ENCODE measurements at regions not wholly inside any gene's neighbourhood (a gene's known extent, or its start where the extent isn't known, plus 50 kb on each side); places are given as distances from the start of the nearest gene placed in this dataset.
A peak's percentile ranks its signal among the peaks of the same experiment; 100 is the strongest.

- no peak for DNase-seq (ENCODE audit: low read depth)
- H3K4me3 ChIP-seq (ENCODE audit: control insufficient read depth, low read depth, low read length): no peak overlapping the region
- no peak for TF ChIP-seq CTCF (conservative IDR thresholded peaks at IDR 0.05; ENCODE audit: control insufficient read depth, insufficient read depth, low read depth, low read length)
Observed at GRCh38 chr13:48798180-48798579, 144.5 kb downstream of the CYSLTR2 start.

- no peak overlapping the region for H3K4me3 ChIP-seq (ENCODE audit: control insufficient read depth, low read depth, low read length)
- TF ChIP-seq CTCF (conservative IDR thresholded peaks at IDR 0.05; ENCODE audit: control insufficient read depth, insufficient read depth, low read depth, low read length): no peak
- DNase-seq (ENCODE audit: low read depth): peak; percentile 99
Observed at GRCh38 chr13:48801255-48801654, 147.5 kb downstream of the CYSLTR2 start.

GRCh38 chr13:48804821-48805601 lies 151.3 kb downstream of the CYSLTR2 start:
- H3K4me3 ChIP-seq (ENCODE audit: control insufficient read depth, low read depth, low read length): no peak overlapping the region
- peak; percentile 76 for DNase-seq (ENCODE audit: low read depth)
- no peak for TF ChIP-seq CTCF (conservative IDR thresholded peaks at IDR 0.05; ENCODE audit: control insufficient read depth, insufficient read depth, low read depth, low read length)

- no peak for DNase-seq (ENCODE audit: low read depth)
- no peak for TF ChIP-seq CTCF (conservative IDR thresholded peaks at IDR 0.05; ENCODE audit: control insufficient read depth, insufficient read depth, low read depth, low read length)
- H3K4me3 ChIP-seq (ENCODE audit: control insufficient read depth, low read depth, low read length): no peak overlapping the region
Observed at GRCh38 chr13:48806522-48806921, 152.8 kb downstream of the CYSLTR2 start.

GRCh38 chr13:48808683-48809082 lies 155.0 kb downstream of the CYSLTR2 start:
- no peak for TF ChIP-seq CTCF (conservative IDR thresholded peaks at IDR 0.05; ENCODE audit: control insufficient read depth, insufficient read depth, low read depth, low read length)
- DNase-seq (ENCODE audit: low read depth): peak; percentile 69
- H3K4me3 ChIP-seq (ENCODE audit: control insufficient read depth, low read depth, low read length): no peak overlapping the region

- no peak for TF ChIP-seq CTCF (conservative IDR thresholded peaks at IDR 0.05; ENCODE audit: control insufficient read depth, insufficient read depth, low read depth, low read length)
- H3K4me3 ChIP-seq (ENCODE audit: control insufficient read depth, low read depth, low read length): no peak overlapping the region
- no peak for DNase-seq (ENCODE audit: low read depth)
Observed at GRCh38 chr13:48810013-48810412, 156.3 kb downstream of the CYSLTR2 start.

Measured in fibroblast of mammary gland (primary cell).